ENCODE measurements at regions not wholly inside any gene's neighbourhood (a gene's known extent, or its start where the extent isn't known, plus 50 kb on each side); places are given as distances from the start of the nearest gene placed in this dataset.

- Mint-ChIP-seq H3K27ac (no peak overlapping the region), H3K27me3 (ENCODE audit: insufficient read depth, low read depth) (no peaks in the 10 kb centered on the region), H3K4me3 (no peak overlapping the region), H3K36me3 (no peaks in the 10 kb centered on the region), H3K9me3 (peaks cover 4% of the 10 kb centered on the region), H3K4me1 (no peaks in the 10 kb centered on the region)
- Histone ChIP-seq H3K36me3 (no peaks in the 10 kb centered on the region), H3K27me3 (no peaks in the 10 kb centered on the region), H3K4me1 (no peaks in the 10 kb centered on the region), H3K4me3 (no peak overlapping the region), H3F3A (ENCODE audit: low read depth) (no peaks in the 10 kb centered on the region), H3K9me3 (ENCODE audit: low read depth) (no peaks in the 10 kb centered on the region), H3K79me2 (ENCODE audit: low read depth) (no peaks in the 10 kb centered on the region), H3K9ac (no peak overlapping the region), H3K4me2 (no peak overlapping the region), H4K20me1 (ENCODE audit: low read depth) (no peaks in the 10 kb centered on the region), H2AFZ (replicated peaks) (no peak overlapping the region), H3K27ac (no peak overlapping the region)
- TF ChIP-seq EZH2phosphoT487 (IDR thresholded peaks at IDR 0.05) (no peak), CTCF (IDR thresholded peaks at IDR 0.05) (no peak), EZH2 (IDR thresholded peaks at IDR 0.05) (no peak)
- DNase-seq (ENCODE audit: low spot score): no peak
Observed at GRCh38 chr21:14758849-14759248, 212.7 kb upstream of the SAMSN1 start.

DNA sequence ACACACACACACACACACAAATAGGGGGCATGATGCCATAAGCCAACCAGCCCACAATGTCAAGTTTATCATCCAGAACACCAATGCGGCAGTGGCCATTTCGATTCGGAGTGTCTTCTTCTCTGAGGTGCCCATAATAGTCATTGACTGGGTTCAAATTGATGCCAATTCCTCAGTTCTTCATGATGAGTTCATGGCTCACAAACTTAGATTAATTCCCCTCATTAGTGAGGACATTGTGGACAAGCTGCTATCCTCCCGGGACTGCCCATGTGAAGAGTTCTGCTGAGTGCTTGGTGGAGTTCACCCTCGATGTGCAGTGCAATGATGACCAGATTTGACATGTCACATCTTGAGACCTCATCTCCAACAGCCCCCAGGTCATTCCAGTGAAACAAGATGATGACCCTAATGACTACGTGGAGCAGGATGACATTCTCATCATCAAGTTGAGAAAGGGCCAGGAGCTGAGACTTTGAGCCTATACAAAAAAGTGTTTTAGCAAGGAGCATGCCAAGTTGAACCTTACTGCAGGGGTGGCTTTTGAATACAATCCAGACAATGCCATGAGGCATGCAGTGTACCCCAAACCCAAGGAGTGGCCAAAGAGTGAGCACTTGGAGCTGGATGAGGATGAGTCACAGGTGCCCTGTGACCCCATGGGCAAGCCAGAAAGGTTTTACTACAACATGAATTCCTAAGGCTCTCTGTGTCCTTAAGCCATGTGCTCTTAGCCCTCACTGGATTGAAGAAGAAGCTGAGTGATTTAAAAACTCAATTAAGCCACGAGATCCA lies 211.6 kb upstream of the SAMSN1 start:
- no peaks in the 10 kb centered on the region for H3K27me3 ChIP-seq
- TF ChIP-seq EZH2phosphoT487 (IDR thresholded peaks at IDR 0.05): no peak
- no peak for TF ChIP-seq EZH2 (IDR thresholded peaks at IDR 0.05)
- no peak for TF ChIP-seq CTCF (IDR thresholded peaks at IDR 0.05)
- no peak overlapping the region for H3K4me2 ChIP-seq
- no peak overlapping the region for H3K9ac ChIP-seq
- DNase-seq (ENCODE audit: low spot score): no peak
- H3K9me3 Mint-ChIP-seq: peaks cover 4% of the 10 kb centered on the region
- H3K4me1 Mint-ChIP-seq: no peaks in the 10 kb centered on the region
- no peaks in the 10 kb centered on the region for H3K36me3 ChIP-seq
- no peaks in the 10 kb centered on the region for H3F3A ChIP-seq (ENCODE audit: low read depth)
- H3K27me3 Mint-ChIP-seq (ENCODE audit: insufficient read depth, low read depth): no peaks in the 10 kb centered on the region
- H3K36me3 Mint-ChIP-seq: no peaks in the 10 kb centered on the region
- H3K79me2 ChIP-seq (ENCODE audit: low read depth): no peaks in the 10 kb centered on the region
- H3K9me3 ChIP-seq (ENCODE audit: low read depth): no peaks in the 10 kb centered on the region
- H2AFZ ChIP-seq (replicated peaks): no peak overlapping the region
- H3K4me3 ChIP-seq: no peak overlapping the region
- H3K27ac ChIP-seq: no peak overlapping the region
- H3K4me1 ChIP-seq: no peaks in the 10 kb centered on the region
- H4K20me1 ChIP-seq (ENCODE audit: low read depth): no peaks in the 10 kb centered on the region
- H3K4me3 Mint-ChIP-seq: no peak overlapping the region
- H3K27ac Mint-ChIP-seq: no peak overlapping the region

DNA sequence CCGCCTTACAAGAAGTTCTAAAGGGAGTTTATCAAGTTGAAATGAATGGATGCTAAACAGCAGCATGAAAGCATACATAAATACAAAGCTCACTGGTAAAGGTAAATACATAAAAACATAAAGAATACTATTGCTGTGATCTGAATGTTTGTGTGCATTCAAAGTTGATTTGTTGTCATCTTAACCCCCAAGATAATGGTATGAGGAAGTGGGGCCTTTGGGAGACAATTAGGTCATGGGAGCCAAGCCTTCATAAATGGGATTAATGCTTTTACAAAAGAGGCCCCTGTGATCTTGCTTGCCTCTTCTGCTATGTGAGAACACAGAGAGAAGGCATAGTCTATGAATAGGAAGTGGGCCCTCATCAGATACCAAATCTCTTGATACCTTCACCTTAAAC lies 209.0 kb upstream of the SAMSN1 start:
- H3F3A ChIP-seq (ENCODE audit: low read depth): no peaks in the 10 kb centered on the region

More for the DNA sequence above, 209.0 kb upstream of the SAMSN1 start:
- Histone ChIP-seq H3K27ac (no peak overlapping the region), H3K79me2 (ENCODE audit: low read depth) (no peaks in the 10 kb centered on the region), H3K4me1 (no peaks in the 10 kb centered on the region), H3K27me3 (no peaks in the 10 kb centered on the region), H3K9me3 (ENCODE audit: low read depth) (no peaks in the 10 kb centered on the region), H3K36me3 (no peaks in the 10 kb centered on the region), H4K20me1 (ENCODE audit: low read depth) (no peaks in the 10 kb centered on the region), H3K4me2 (no peak overlapping the region), H3K9ac (no peak overlapping the region), H2AFZ (replicated peaks) (no peak overlapping the region), H3K4me3 (no peak overlapping the region)
- Mint-ChIP-seq H3K27ac (no peak overlapping the region), H3K4me3 (no peak overlapping the region), H3K36me3 (no peaks in the 10 kb centered on the region), H3K9me3 (peaks cover 4% of the 10 kb centered on the region), H3K27me3 (ENCODE audit: insufficient read depth, low read depth) (no peaks in the 10 kb centered on the region), H3K4me1 (no peaks in the 10 kb centered on the region)
- TF ChIP-seq CTCF (IDR thresholded peaks at IDR 0.05) (no peak), EZH2phosphoT487 (IDR thresholded peaks at IDR 0.05) (no peak), EZH2 (IDR thresholded peaks at IDR 0.05) (no peak)
- DNase-seq (ENCODE audit: low spot score): no peak
